CD4-positive, alpha-beta T cell treated with Interleukin-2 at 100 ng/mL for 4 hours (primary cell): ENCODE measurements at regions not wholly inside any gene's neighbourhood (a gene's known extent, or its start where the extent isn't known, plus 50 kb on each side); places are given as distances from the start of the nearest gene placed in this dataset.
"Not testable (repeated sequence)": the region's sequence is repeated elsewhere in the genome, so short reads cannot be mapped to it uniquely, and the experiment has no call there.

Experiments used
- DNase-seq: peaks from one replicate; pipeline ENCODE4 v3.0.0-alpha.2; 2020; ENCODE audit warnings: low spot score

DNA sequence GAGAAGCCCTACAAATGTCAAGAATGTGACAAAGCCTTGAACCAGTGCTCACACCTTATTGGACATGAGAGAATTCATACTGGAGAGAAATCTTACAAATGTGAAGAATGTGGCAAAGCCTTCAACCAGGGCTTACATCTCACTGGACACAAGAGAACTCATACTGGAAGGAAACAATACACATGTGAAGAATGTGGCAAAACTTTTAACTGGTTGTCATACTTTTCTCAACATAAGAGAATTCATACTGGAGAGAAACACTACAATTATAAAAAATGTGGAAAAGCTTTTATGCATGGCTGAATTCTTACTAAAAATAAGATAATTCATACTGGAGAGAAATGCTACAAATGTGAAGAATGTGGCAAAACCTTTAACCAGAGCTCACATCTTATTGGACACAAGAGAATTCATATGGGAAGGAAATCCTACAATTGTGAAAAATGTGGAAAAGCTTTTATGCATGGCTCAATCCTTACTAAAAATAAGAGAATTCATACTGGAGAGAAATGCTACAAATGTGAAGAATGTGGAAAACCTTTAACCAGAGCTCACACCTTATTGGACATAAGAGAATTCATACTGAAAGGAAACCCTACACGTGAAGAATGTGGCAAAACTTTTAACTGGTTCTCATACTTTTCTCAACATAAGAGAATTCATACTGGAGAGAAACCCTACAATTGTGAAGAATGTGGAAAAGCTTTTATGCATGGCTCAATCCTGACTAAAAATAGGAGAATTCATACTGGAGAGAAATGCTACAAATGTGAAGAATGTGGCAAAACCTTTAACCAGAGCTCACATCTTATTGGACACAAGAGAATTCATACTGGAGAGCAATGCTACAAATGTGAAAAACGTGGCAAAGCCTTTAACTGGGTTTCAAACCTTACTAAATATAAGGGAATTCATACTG is 350.6 kb upstream of the NUPR2 start:
- DNase-seq, result not testable (repeated sequence)

DNA sequence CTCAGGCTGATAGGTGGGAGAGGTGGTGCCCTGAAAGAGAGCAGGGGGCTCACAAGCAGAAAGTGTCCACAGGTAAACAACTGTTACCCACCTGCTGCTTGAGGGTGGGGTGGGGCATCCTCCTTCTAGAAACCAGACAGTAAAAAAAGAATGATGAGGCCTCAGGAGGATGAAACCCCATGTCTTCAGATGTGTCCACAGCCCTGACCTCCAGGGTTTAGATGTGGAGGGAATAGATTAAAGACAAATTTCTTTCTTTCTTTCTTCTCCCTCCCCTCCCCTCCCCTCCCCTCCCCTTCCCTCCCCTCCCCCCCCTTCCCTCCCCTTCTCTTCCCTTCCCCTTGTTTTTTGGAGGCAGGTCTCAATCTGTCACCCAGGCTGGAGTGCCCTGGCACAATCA is 333.5 kb upstream of the NUPR2 start:
- no peak for DNase-seq

DNA sequence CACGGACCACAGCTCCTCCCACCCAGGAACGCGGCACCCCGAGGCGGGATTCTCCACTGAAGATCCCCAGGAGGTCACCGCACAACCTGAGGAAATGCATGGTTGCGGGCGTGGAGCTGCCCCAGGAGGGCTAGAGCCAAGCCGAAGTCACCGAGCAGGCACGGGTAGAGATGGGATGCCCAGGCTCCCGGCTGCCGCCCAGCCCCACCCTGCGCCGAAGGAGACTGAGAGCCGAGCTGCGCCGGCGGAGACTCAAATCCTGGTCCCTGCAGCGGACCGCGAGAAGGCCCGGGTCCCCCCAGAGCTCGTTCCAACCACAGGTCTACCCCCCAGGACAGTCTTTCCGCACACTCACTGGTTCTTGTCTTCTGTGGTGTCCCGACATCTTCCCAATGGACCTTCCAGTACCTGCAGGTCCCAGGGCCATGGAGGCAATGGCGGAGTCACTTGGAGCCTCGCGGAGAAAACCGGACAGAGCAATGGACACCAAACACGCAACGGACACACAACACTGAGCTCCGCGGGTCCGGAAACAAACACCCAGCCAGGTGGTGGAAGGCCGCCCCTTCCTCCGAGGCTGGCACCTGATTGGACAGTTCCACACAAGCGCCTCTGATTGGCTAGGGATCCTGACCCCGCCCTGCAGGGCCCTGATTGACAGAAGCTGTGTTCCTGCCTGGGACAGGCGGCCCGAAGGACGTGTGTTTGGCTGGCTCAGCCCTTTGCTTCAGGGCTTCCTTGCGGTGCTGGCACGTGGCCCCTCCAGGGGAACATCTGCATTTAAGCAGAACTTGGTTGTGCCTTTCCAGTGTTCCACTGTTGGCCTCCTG is 331.9 kb upstream of the NUPR2 start:
- no peak for DNase-seq

DNA sequence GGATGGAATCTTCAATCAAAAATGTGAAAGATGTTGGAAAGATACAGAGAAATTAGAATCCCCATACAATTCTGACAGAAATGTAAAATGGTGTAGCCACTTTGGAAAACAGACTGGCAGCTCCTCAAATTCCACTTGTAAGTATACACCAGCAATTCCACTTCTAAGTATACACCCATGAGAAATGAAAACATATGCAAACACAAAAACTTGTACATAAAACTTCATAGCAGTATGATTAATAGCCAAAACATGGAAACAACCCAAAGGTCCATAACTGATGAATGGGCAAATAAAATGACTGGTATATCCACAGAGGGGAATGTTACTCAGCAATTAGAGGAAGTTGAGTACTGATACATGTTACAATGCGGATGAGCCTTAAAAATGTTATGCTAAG is 304.3 kb upstream of the NUPR2 start:
- DNase-seq, result not testable (repeated sequence)

DNA sequence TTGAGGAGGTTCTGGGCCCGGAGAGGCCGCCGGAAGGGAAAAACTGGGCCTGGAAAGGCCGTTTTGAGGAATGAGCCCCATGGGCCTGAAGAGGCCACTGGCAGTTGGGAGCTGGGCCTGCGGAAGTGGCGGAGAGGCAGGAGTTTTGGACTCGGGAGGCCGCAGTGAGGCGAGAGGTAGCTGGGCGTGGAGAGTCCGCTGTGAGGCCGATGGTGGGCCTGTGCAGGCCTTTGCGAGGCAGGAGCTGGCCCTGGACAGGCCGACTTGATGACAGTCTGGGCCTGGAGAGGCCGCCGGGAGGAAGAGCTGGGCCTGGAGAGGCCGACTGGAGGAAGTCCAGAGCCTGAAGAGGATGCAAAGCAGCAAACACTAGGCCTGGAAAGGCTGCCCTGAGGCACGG is 259.0 kb upstream of the NUPR2 start:
- no peak for DNase-seq

DNA sequence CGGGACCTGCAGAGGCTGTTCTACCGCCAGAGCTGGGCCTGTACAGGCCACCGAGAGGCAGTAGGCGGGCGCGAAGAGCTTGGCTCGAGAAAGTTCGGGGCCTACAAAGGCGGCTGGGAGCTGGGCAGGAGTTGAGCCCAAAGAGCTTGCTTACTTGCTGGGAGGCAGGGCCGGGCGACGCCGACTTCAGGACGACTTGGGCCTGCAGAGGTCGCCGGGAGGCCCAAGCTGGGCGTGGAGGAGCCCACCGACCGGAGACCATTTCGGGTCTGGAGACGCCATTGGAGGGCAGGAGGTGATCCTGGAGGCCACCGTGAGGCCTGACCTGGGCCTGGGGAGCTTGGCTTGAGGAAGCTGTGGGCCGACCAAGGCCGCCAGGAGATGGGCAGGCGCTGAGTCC is 258.4 kb upstream of the NUPR2 start:
- DNase-seq, result not testable (repeated sequence)

DNA sequence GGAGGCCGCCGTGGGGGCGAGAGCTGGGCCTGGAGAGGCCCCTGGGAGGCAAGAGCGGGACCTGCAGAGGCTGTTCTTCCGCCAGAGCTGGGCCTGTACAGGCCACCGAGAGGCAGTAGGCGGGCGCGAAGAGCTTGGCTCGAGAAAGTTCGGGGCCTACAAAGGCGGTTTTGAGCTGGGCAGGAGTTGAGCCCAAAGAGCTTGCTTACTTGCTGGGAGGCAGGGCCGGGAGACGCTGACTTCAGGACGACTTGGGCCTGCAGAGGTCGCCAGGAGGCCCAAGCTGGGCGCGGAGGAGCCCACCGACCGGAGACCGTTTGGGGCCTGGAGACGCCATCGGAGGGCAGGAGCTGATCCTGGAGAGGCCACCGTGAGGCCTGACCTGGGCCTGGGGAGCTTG is 257.1 kb upstream of the NUPR2 start:
- DNase-seq, result peak; percentile 49

DNA sequence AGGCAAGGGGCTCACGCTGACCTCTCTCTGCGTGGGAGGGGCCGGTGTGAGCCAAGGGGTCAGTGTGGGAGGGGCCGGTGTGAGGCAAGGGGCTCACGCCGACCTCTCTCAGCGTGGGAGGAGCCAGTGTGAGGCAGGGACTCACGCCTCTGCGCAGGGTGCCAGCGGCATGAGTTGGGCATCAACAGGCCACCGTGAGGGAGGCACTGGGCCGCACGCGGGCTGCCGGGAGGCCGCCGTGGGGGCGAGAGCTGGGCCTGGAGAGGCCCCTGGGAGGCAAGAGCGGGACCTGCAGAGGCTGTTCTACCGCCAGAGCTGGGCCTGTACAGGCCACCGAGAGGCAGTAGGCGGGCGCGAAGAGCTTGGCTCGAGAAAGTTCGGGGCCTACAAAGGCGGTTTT is 255.6 kb upstream of the NUPR2 start:
- DNase-seq, result peak; percentile 17

DNA sequence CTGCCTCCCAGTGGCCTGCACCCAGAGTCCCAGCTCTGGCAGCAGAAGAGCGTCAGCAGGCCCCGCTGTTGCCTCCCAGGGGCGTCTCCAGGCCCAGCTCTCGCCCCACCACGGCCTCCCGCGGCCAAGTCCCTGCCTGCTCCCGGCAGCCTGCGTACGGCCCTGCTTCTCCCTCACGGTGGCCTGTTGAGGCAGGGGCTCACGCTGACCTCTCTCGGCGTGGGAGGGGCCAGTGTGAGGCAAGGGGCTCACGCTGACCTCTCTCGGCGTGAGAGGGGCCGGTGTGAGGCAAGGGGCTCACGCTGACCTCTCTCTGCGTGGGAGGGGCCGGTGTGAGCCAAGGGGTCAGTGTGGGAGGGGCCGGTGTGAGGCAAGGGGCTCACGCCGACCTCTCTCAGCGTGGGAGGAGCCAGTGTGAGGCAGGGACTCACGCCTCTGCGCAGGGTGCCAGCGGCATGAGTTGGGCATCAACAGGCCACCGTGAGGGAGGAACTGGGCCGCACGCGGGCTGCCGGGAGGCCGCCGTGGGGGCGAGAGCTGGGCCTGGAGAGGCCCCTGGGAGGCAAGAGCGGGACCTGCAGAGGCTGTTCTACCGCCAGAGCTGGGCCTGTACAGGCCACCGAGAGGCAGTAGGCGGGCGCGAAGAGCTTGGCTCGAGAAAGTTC is 254.1 kb upstream of the NUPR2 start:
- DNase-seq, result not testable (repeated sequence)

DNA sequence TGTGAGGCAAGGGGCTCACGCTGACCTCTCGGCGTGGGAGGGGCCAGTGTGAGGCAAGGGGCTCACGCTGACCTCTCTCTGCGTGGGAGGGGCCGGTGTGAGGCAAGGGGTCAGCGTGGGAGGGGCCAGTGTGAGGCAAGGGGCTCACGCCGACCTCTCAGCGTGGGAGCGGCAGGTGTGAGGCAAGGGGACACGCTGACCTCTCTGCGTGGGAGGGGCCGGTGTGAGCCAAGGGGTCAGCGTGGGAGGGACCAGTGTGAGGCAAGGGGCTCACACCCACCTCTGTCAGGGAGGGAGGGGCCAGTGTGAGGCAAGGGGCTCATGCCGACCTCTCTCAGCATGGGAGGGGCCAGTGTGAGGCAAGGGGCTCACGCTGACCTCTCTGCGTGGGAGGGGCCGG is 251.7 kb upstream of the NUPR2 start:
- DNase-seq, result not testable (repeated sequence)

DNA sequence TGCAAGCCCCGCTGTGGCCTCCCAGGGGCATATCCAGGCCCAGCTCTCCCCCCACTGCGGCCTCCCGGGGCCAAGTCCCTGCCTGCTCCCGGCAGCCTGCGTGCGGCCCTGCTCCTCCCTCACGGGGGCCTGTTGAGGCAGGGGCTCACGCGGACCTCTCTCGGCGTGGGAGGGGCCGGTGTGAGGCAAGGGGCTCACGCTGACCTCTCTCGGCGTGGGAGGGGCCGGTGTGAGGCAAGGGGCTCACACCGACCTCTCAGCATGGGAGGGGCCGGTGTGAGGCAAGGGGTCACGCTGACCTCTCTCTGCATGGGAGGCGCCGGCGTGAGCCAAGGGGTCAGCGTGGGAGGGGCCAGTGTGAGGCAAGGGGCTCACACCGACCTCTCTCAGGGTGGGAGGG is 251.2 kb upstream of the NUPR2 start:
- not testable (repeated sequence) for DNase-seq

DNA sequence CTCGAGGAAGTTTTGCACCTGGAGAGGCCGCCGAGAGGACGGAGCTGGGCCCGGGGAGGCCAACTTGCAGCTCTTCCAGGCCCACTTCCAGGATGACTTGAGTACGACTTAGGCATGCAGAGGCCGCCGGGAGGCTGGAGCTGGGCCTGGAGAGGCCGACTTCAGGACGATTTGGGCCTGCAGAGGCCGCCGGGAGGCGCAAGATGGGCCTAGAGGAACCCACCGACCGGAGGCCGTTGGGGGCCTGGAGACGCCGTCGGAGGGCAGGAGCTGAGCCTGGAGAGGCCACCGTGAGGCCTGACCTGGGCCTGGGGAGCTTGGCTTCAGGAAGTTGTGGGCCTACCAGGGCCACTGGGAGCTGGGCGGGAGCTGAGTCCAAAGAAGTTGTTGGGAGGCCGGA is 250.5 kb upstream of the NUPR2 start:
- not testable (repeated sequence) for DNase-seq

DNA sequence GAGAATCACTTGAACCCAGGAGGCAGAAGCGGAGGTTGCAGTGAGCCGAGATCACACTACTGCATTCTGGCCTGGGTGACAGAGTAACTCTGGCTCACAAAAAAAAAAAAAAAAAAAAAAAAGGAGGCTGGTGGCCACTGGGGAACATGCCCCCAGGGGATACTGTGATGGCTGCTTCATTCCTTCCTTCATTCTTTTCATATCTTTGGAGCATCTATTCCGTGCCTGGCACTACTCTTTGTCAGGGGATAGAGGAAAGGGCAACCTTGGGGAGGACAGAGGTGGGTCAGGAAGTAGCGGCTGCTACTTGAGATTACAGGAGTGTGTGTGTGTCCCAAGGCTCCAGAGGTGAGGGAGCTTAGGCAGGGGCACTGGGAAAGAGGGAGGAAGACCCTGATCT is 236.4 kb upstream of the NUPR2 start:
- not testable (repeated sequence) for DNase-seq

DNA sequence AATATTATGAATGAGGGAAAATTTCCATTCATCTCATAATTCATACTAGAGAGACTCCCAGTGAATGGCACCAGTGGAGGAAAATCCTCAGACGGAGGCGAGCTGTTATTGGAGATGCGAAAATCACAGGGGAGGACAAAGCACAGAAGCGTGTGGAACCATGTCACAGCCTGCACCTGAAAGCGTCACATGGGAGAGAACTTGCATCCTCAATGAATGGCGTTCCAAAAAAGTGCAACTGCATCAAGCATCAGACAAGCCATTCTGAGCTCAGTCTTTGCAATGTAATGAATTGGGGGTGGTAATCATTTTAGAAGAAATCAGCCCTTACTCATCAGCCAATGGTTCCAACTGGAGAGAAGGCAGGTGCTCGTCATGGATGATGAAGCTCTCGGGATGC is 235.0 kb upstream of the NUPR2 start:
- DNase-seq, result not testable (repeated sequence)

DNA sequence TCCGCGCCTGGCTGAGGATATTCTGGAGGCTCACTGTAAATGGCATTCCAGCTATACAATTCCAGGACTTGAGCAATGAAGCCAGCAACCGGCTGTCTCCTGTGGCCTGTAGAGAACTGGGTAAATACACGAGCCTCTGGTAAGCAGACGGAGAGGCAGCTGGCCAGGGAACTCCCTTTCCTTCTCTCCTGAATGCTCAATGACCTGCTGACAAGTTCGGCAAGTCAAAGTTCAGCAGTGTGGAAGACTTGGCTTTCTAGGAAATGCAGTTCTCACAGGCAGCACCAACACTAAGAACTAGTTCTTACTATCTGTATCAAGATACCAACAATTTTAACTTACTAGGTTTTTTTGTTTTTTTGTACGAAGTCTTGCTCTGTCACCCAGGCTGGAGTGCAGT is 232.1 kb upstream of the NUPR2 start:
- not testable (repeated sequence) for DNase-seq

DNA sequence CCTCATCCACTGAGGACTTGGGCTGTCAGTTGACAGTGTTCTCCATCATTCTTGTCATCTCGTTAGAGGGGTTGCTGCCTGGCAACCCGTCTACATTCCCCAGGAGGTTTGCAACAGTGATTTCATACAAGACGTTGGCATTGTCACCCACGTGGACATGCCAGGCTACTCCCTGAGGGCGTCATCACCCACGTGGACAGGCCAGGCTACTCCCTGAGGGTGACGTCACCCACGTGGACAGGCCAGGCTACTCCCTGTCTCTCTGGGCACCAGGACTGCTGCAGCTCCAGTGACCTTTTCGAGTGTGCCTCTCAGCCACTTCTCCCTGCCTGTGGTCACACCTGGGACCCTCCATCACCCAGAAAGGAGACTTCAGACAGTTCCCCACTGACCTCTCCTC is 212.1 kb upstream of the NUPR2 start:
- not testable (repeated sequence) for DNase-seq

DNA sequence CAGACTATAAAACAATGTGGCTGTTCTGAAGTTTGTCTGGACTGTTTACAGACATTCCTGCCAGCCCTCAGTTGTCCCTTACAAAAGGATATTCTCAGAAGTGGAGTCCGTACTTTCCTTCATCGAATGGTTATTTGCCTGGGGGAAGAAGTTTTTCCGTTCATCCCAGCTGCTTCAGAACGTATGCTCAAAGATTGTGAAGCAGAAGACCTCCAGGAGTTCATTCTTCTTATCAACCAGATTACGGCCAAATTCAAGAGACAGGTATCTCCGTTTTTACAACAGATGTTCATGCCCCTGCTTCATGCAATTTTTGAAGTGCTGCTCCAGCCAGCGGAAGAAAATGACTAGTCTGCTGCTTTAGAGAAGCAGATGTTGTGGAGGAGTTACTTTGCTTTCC is 174.3 kb upstream of the NUPR2 start:
- DNase-seq, result no peak

DNA sequence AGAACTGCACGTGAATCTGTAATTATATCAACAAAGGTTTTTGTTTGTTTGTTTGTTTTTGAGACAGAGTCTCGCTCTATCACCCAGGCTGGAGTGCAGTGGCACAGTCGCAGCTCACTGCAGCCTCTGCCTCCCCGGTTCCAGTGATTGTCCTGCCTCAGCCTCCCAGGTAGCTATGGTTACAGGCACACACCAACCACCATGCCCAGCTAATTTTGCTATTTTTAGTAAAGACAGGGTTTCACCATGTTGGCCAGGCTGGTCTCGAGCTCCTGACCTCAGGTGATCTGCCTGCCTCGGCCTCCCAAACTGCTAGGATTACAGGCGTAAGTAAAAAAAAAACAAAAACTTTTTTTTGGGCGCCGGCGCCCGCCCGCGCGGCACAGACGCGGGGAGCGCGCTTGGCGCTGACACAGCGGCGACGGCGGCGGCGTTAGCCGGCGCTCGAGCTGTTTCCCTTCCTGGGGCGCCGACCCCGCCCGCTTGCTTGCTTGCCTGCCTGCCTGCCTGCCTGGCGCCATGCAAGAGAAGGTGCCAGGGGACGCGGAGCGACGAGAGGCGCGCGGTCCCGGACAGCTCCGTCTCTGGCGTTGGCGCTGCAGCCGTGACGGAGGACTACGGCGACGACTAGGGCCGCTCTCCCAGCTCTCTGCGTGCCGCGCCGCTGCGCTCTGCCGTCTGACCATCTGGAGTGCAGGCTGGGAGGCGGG is 171.4 kb upstream of the NUPR2 start:
- DNase-seq, result no peak

DNA sequence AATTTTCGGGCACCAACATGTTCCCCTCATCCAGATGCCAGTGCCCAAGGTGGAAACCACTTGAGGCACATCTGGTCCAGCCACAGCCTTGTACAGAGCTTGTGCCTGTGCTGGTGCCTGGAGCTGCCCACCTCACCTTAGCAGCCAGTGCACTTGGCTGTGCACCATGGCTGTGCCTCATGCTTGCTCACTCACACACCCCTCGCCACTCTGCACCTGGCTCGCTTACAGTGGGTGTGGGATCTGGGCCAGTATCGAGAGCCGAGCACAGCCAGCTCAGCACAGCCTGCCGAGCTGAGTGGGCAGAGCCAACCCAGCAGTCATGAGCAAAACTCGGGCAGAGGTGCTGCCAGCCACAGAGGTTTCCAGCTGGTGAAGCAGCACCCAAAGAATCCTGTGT is 139.9 kb upstream of the NUPR2 start:
- DNase-seq, result no peak

DNA sequence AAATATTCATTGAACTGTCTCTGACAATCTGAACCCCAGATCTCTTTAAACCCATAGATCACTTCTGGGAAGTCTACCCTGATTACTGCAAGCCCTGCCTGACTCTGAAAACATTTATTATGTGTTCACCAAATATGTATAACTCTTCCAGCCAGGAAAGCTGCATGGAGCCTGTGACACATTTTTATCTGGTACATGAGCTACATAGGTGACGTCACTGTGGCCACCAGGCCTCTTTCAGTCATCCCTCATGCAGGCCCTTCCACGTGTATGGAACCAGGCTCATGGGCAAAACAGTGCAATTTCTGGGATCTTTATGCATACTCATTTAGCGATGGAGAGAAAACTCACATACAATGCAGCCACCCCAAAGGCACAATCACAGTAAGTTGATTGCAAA is 133.9 kb upstream of the NUPR2 start:
- no peak for DNase-seq

DNA sequence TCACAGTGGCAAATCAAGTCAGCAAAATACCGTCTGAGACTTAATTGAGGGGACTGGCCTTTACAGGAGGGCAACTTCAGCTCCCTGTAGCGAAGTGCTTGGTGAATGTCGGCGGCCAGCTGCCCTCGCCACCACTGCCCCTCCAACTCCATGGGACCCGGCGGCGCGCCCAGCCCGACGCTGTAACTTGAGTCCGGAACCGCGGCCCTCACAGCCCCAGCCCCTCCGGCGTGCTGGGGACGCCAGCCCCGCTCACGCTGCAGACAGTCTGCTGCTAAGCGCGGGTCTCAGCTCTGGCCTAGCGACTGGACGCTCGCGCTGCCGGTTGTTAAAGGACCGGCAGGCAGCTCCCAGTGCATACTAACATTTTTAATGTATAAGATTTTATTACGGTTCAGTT is 113.4 kb upstream of the NUPR2 start:
- no peak for DNase-seq

DNA sequence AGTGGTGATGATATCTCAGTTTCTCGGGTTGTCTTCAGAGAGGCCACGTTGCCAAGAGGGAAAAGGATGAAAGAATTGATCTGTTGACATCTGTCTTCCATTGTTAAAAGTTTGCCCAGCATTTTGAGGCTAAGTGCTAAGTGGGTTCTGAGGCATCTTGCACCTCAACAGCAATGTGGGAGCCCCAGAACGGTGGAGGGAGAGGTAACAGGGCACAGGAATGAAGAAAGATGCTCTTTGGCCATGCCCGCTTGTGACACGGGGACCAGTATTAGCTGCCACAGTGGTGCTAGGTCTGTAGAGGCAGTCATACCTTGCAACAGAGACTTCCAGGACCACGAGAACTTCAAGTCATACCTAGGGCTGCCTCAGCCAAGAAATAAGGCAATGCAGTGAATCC is 106.6 kb upstream of the NUPR2 start:
- no peak for DNase-seq
